Endothelial cell of umbilical vein (primary cell): ENCODE measurements at regions not wholly inside any gene's neighbourhood (a gene's known extent, or its start where the extent isn't known, plus 50 kb on each side); places are given as distances from the start of the nearest gene placed in this dataset.

Experiments used
- BruUV-seq: library from RNA; stranded (reverse); fragments of 400-500 nt; replicated peaks from 2 replicates; lab custom pipeline; 2021; lab: Mats Ljungman, UMichigan
- CTCF ChIA-PET: fragments of 300-600, 350-600 bp; sonication (Branson Sonifier 250); formaldehyde crosslinking; loops from one replicate; lab custom pipeline; 2021; ENCODE audit warnings: antibody characterized with exemption, inconsistent platforms; lab: Charles Lee
- POLR2A ChIA-PET: fragments of 300-600, 350-600 bp; sonication (Branson Sonifier 250); formaldehyde crosslinking; loops from one replicate; lab custom pipeline; 2021; ENCODE audit warnings: antibody characterized with exemption, inconsistent platforms; lab: Charles Lee
- DNase-seq: peaks from one replicate; pipeline ENCODE4 v3.0.0-alpha.2; 2011; ENCODE audit warnings: low read depth, low spot score
- FAIRE-seq: peaks from 2 replicates; lab custom pipeline; 2011; peaks lifted over from hg19 to GRCh38; lab: Jason Lieb, UNC
- H2AFZ ChIP-seq: 2 replicates; pipeline ENCODE4 v1.6.0; 2012; ENCODE audit warnings: low read depth, low read length, control low read depth, inconsistent platforms
- H3K27ac ChIP-seq: 2 replicates; pipeline ENCODE4 v1.5.1; 2011; ENCODE audit warnings: low read depth, mild to moderate bottlenecking, control low read depth, low read length, moderate library complexity; ENCODE audit not compliant: insufficient read depth
- H3K27me3 ChIP-seq, 2 experiments: 2 replicates each; pipeline versions ENCODE4 v1.6.0 to v1.6.1; 2011; ENCODE audit warnings: low read length in 2 of 2, mixed read lengths in 1 of 2; ENCODE audit not compliant: control insufficient read depth in 2 of 2, insufficient read depth in 2 of 2
- H3K36me3 ChIP-seq, 2 experiments: 2 replicates in 1 of 2; 3 replicates in 1 of 2; pipeline ENCODE4 v1.5.1; 2011; ENCODE audit warnings: low read length in 2 of 2, mild to moderate bottlenecking in 1 of 2, moderate library complexity in 1 of 2; ENCODE audit not compliant: control insufficient read depth in 2 of 2, insufficient read depth in 2 of 2; ENCODE audit errors: extremely low read depth in 1 of 2
- H3K4me1 ChIP-seq: 3 replicates; pipeline ENCODE4 v1.5.1; 2011; ENCODE audit warnings: mild to moderate bottlenecking, low read length; ENCODE audit not compliant: control insufficient read depth, insufficient read depth; ENCODE audit errors: extremely low read depth
- H3K4me2 ChIP-seq: 2 replicates; pipeline ENCODE4 v1.6.1; 2011; ENCODE audit warnings: low read length, control low read depth, mixed read lengths; ENCODE audit not compliant: insufficient read depth
- H3K4me3 ChIP-seq, 3 experiments: fragments of 200-600 bp in 1 of 3; sonication (generic), shearing (Covaris generic) in 1 of 3; replicated peaks in 1 of 3; 2 replicates each; pipeline ENCODE4 v1.5.1; 2011 to 2016; ENCODE audit warnings: control low read depth in 3 of 3, low read length in 3 of 3, mild to moderate bottlenecking in 2 of 3, inconsistent platforms in 1 of 3, low read depth in 1 of 3, moderate library complexity in 1 of 3; ENCODE audit not compliant: insufficient read depth in 1 of 3
- H3K79me2 ChIP-seq: 2 replicates; pipeline ENCODE4 v1.6.0; 2012; ENCODE audit warnings: low read length, inconsistent platforms; ENCODE audit not compliant: control insufficient read depth, insufficient read depth
- H3K9ac ChIP-seq: replicated peaks from 2 replicates; pipeline ENCODE3; 2011; ENCODE audit warnings: low read length, control low read depth; ENCODE audit not compliant: insufficient read depth; ENCODE audit errors: extremely low read depth
- H3K9me1 ChIP-seq: replicated peaks from 3 replicates; pipeline ENCODE4 v1.6.0; 2011; ENCODE audit warnings: mild to moderate bottlenecking, low read length; ENCODE audit not compliant: control insufficient read depth, insufficient read depth; ENCODE audit errors: extremely low read depth
- H3K9me3 ChIP-seq: replicated peaks from 2 replicates; pipeline ENCODE4 v1.5.1; 2012; ENCODE audit warnings: low read length, inconsistent platforms; ENCODE audit not compliant: control insufficient read depth, insufficient read depth
- H4K20me1 ChIP-seq: replicated peaks from 2 replicates; pipeline ENCODE3; 2011; ENCODE audit warnings: mild to moderate bottlenecking, low read length; ENCODE audit not compliant: control insufficient read depth, insufficient read depth; ENCODE audit errors: extremely low read depth
- GATA2 ChIP-seq: IDR thresholded peaks from 2 replicates; pipeline ENCODE4 v1.7.0; 2011; ENCODE audit warnings: low read depth, mild to moderate bottlenecking, moderate library complexity, mixed read lengths, low read length; ENCODE audit not compliant: insufficient read length, insufficient read depth
- JUN ChIP-seq: IDR thresholded peaks from 2 replicates; pipeline ENCODE4 v1.6.1; 2011; ENCODE audit warnings: borderline replicate concordance, low read depth; ENCODE audit not compliant: insufficient read length, insufficient read depth
- POLR2AphosphoS5 ChIP-seq: IDR thresholded peaks from 2 replicates; pipeline ENCODE4 v1.6.1; 2012; ENCODE audit warnings: low read depth, mild to moderate bottlenecking, control low read depth, low read length, moderate library complexity; ENCODE audit not compliant: insufficient read depth
- dilution Hi-C: fragments of 300-500 bp; cut with MboI; formaldehyde crosslinking; loops from one replicate; pipeline ENCODE4 v1.15.0; 2019; ENCODE audit warnings: low sequenced_read_pairs; ENCODE audit not compliant: extremely low pct_ligation_motif_present
- intact Hi-C: fragments of 100-400 bp; cut with micrococcal nuclease; formaldehyde crosslinking; loops from one replicate; pipeline ENCODE4 v1.10.0; 2022
- TF ChIP-seq, protein P1 (sequence below): IDR thresholded peaks from 2 replicates; pipeline ENCODE4 v1.6.1; 2011; ENCODE audit not compliant: insufficient read depth, insufficient read length
- TF ChIP-seq, protein P2 (sequence below), 2 donors: IDR thresholded peaks; 1 replicate in 1 of 2; 2 replicates in 1 of 2; pipeline ENCODE4 v1.5.1; 2011; ENCODE audit warnings: low read length in 2 of 2, mild to moderate bottlenecking in 2 of 2, moderate library complexity in 2 of 2, control low read depth in 1 of 2, inconsistent platforms in 1 of 2, low read depth in 1 of 2; ENCODE audit not compliant: insufficient read depth in 1 of 2; ENCODE audit errors: extremely low read depth in 1 of 2

DNA sequence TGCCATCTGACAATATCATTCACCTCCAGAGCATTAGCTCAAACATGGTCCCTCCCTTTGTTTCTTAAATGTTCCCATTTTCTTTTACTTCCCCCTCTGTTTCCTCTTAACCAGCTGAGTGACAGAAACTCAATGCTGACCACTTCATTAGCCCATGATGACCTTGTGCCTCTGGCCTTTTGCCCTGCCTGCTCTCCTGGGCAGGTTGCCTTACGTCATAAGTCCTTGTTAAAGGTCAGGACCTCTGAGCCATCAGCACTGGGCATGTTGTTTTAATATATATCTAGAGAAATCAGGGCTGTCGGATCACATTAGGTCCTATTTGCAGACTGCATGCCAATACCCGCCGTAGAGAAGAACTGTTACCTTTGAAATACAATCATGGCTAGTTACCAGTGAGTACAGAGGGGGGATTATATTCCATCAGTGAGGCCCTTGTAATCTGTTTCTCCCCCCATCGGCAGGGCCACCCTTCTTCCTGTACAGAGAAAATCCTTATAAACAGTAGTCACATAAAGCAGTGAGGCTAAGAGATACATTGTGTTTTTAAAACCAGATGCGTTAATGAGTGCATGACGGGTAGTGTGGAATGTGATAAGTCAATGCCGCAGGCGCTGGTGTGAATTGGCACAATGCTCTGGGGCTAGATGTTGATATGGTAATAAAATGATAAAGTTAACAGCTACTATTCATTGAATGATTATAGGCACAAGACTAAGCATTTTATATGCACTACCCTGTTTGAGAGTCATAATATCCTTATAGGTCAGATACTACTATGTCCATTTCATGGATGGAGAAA is 94.3 kb upstream of the ZFHX3 start:
- Histone ChIP-seq H3K36me3 (no peaks in the 10 kb centered on the region), H3K79me2 (no peaks in the 10 kb centered on the region), H3K27me3 (peaks cover 9 to 22% of the 10 kb centered on the region in 2 experiments), H4K20me1 (no peaks in the 10 kb centered on the region), H3K4me1 (peaks cover 12% of the 10 kb centered on the region), H3K9me1 (no peaks in the 10 kb centered on the region), H3K27ac (no peak overlapping the region), H3K4me3 (no peak overlapping the region), H3K9ac (no peak overlapping the region), H3K4me2 (no peak overlapping the region), H3K9me3 (no peaks in the 10 kb centered on the region), H2AFZ (no peak overlapping the region)
- intact Hi-C loops = no loop called here
- ChIA-PET CTCF (interaction anchor here (0.7 to 0.9 kb wide), 3 partner anchors 71 to 310 kb away, joined by 3 read pairs; no protein-coding TSS in a partner anchor), POLR2A (no interaction called here)
- FAIRE-seq (no peak), DNase-seq (no peak)
- BruUV-seq = no TSS peak
- TF ChIP-seq, protein P1, sequence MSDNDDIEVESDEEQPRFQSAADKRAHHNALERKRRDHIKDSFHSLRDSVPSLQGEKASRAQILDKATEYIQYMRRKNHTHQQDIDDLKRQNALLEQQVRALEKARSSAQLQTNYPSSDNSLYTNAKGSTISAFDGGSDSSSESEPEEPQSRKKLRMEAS = no peak
- TF ChIP-seq, protein P2, sequence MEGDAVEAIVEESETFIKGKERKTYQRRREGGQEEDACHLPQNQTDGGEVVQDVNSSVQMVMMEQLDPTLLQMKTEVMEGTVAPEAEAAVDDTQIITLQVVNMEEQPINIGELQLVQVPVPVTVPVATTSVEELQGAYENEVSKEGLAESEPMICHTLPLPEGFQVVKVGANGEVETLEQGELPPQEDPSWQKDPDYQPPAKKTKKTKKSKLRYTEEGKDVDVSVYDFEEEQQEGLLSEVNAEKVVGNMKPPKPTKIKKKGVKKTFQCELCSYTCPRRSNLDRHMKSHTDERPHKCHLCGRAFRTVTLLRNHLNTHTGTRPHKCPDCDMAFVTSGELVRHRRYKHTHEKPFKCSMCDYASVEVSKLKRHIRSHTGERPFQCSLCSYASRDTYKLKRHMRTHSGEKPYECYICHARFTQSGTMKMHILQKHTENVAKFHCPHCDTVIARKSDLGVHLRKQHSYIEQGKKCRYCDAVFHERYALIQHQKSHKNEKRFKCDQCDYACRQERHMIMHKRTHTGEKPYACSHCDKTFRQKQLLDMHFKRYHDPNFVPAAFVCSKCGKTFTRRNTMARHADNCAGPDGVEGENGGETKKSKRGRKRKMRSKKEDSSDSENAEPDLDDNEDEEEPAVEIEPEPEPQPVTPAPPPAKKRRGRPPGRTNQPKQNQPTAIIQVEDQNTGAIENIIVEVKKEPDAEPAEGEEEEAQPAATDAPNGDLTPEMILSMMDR (IDR thresholded peaks at IDR 0.05; ENCODE audit: extremely low read depth in 1 of 2, insufficient read depth in 1 of 2, low read depth in 1 of 2, low read length in 2 of 2) = no peak
- TF ChIP-seq POLR2AphosphoS5 (no peak), GATA2 (no peak), JUN (no peak)
- dilution Hi-C loops = no loop called here
